Esophagus muscularis mucosa (tissue), 3 donors: ENCODE measurements at regions not wholly inside any gene's neighbourhood (a gene's known extent, or its start where the extent isn't known, plus 50 kb on each side); places are given as distances from the start of the nearest gene placed in this dataset.

ENCODE experiments used
- EP300 ChIP-seq: sonication (generic); formaldehyde crosslinking; IDR thresholded peaks from one replicate; pipeline ENCODE4 v1.6.1; 2017; ENCODE audit warnings: antibody characterized with exemption
- TF ChIP-seq, protein P1 (sequence below), 3 experiments: fragments of 200-600 bp in 2 of 3; fragments of 450-650 bp in 1 of 3; sonication (generic) in 2 of 3; IDR thresholded peaks; one replicate each; pipeline ENCODE4 v1.5.1; 2017 to 2019; ENCODE audit warnings: antibody characterized with exemption in 3 of 3, mild to moderate bottlenecking in 2 of 3, moderate library complexity in 1 of 3

- TF ChIP-seq, protein P1, sequence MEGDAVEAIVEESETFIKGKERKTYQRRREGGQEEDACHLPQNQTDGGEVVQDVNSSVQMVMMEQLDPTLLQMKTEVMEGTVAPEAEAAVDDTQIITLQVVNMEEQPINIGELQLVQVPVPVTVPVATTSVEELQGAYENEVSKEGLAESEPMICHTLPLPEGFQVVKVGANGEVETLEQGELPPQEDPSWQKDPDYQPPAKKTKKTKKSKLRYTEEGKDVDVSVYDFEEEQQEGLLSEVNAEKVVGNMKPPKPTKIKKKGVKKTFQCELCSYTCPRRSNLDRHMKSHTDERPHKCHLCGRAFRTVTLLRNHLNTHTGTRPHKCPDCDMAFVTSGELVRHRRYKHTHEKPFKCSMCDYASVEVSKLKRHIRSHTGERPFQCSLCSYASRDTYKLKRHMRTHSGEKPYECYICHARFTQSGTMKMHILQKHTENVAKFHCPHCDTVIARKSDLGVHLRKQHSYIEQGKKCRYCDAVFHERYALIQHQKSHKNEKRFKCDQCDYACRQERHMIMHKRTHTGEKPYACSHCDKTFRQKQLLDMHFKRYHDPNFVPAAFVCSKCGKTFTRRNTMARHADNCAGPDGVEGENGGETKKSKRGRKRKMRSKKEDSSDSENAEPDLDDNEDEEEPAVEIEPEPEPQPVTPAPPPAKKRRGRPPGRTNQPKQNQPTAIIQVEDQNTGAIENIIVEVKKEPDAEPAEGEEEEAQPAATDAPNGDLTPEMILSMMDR (IDR thresholded peaks at IDR 0.05): no peak
- TF ChIP-seq EP300: no peak
Measured at GRCh38 chr12:77629141-77629540, 201.6 kb upstream of the NAV3 start.
